Rectal smooth muscle tissue (tissue), 1 donor: ENCODE measurements at regions not wholly inside any gene's neighbourhood (a gene's known extent, or its start where the extent isn't known, plus 50 kb on each side); places are given as distances from the start of the nearest gene placed in this dataset.

ENCODE experiments used
- H3K27ac ChIP-seq: one replicate; pipeline ENCODE4 v1.7.0; 2013; ENCODE audit warnings: low read depth, low read length, inconsistent platforms
- H3K27me3 ChIP-seq: one replicate; pipeline ENCODE4 v1.7.0; 2013; ENCODE audit warnings: low read length; ENCODE audit not compliant: control insufficient read depth, insufficient read depth
- H3K36me3 ChIP-seq: one replicate; pipeline ENCODE4 v1.7.0; 2013; ENCODE audit warnings: low read length; ENCODE audit not compliant: control insufficient read depth, insufficient read depth
- H3K4me1 ChIP-seq: one replicate; pipeline ENCODE4 v1.7.0; 2013; ENCODE audit warnings: low read length; ENCODE audit not compliant: control insufficient read depth, insufficient read depth
- H3K4me3 ChIP-seq: one replicate; pipeline ENCODE4 v1.7.0; 2013; ENCODE audit warnings: low read length
- H3K9ac ChIP-seq: one replicate; pipeline ENCODE4 v1.7.0; 2013; ENCODE audit warnings: low read length

GRCh38 chrX:22325096-22325495 is 52.4 kb downstream of the CBLL2 start:
- Histone ChIP-seq H3K4me3 (no peak overlapping the region), H3K27ac (no peak overlapping the region), H3K9ac (no peak overlapping the region)

GRCh38 chrX:22329783-22330182 is 57.1 kb downstream of the CBLL2 start:
- H3K4me3 ChIP-seq = no peak overlapping the region
- no peak overlapping the region for H3K9ac ChIP-seq
- no peaks in the 10 kb centered on the region for H3K4me1 ChIP-seq
- no peaks in the 10 kb centered on the region for H3K36me3 ChIP-seq
- no peak overlapping the region for H3K27ac ChIP-seq
- no peaks in the 10 kb centered on the region for H3K27me3 ChIP-seq

More at GRCh38 chrX:22325096-22325495, 52.4 kb downstream of the CBLL2 start:
- no peaks in the 10 kb centered on the region for H3K36me3 ChIP-seq
- H3K4me1 ChIP-seq = no peaks in the 10 kb centered on the region
- H3K27me3 ChIP-seq = no peaks in the 10 kb centered on the region

- Histone ChIP-seq H3K36me3 (no peaks in the 10 kb centered on the region), H3K4me3 (no peak overlapping the region), H3K27ac (no peak overlapping the region), H3K4me1 (no peaks in the 10 kb centered on the region), H3K27me3 (no peaks in the 10 kb centered on the region), H3K9ac (no peak overlapping the region)
Observed at GRCh38 chrX:22338740-22339139, 66.0 kb downstream of the CBLL2 start.

GRCh38 chrX:22339459-22339858 is 66.7 kb downstream of the CBLL2 start:
- Histone ChIP-seq H3K4me3 (no peak overlapping the region), H3K4me1 (no peaks in the 10 kb centered on the region), H3K27me3 (no peaks in the 10 kb centered on the region), H3K27ac (no peak overlapping the region), H3K9ac (no peak overlapping the region), H3K36me3 (no peaks in the 10 kb centered on the region)

- H3K4me3 ChIP-seq = no peak overlapping the region
- no peaks in the 10 kb centered on the region for H3K4me1 ChIP-seq
- H3K36me3 ChIP-seq = no peaks in the 10 kb centered on the region
- no peak overlapping the region for H3K27ac ChIP-seq
- H3K9ac ChIP-seq = no peak overlapping the region
- no peaks in the 10 kb centered on the region for H3K27me3 ChIP-seq
Observed at GRCh38 chrX:22340022-22340616, 67.4 kb downstream of the CBLL2 start.

GRCh38 chrX:22343192-22343591 is 70.5 kb downstream of the CBLL2 start:
- Histone ChIP-seq H3K27ac (no peak overlapping the region), H3K9ac (no peak overlapping the region), H3K36me3 (no peaks in the 10 kb centered on the region), H3K4me1 (no peaks in the 10 kb centered on the region), H3K4me3 (no peak overlapping the region), H3K27me3 (no peaks in the 10 kb centered on the region)

- no peaks in the 10 kb centered on the region for H3K4me1 ChIP-seq
- H3K27ac ChIP-seq = no peak overlapping the region
- H3K4me3 ChIP-seq = no peak overlapping the region
- no peaks in the 10 kb centered on the region for H3K36me3 ChIP-seq
- H3K9ac ChIP-seq = no peak overlapping the region
- H3K27me3 ChIP-seq = no peaks in the 10 kb centered on the region
Observed at GRCh38 chrX:22345884-22346283, 73.2 kb downstream of the CBLL2 start.

- Histone ChIP-seq H3K36me3 (no peaks in the 10 kb centered on the region), H3K27ac (no peak overlapping the region), H3K4me3 (no peak overlapping the region), H3K4me1 (no peaks in the 10 kb centered on the region), H3K27me3 (no peaks in the 10 kb centered on the region), H3K9ac (no peak overlapping the region)
Observed at GRCh38 chrX:22347491-22347890, 74.8 kb downstream of the CBLL2 start.

- H3K36me3 ChIP-seq = no peaks in the 10 kb centered on the region
- no peaks in the 10 kb centered on the region for H3K27me3 ChIP-seq
- H3K9ac ChIP-seq = no peak overlapping the region
- no peak overlapping the region for H3K27ac ChIP-seq
- no peak overlapping the region for H3K4me3 ChIP-seq
- no peaks in the 10 kb centered on the region for H3K4me1 ChIP-seq
Observed at GRCh38 chrX:22349116-22349515, 76.4 kb downstream of the CBLL2 start.

GRCh38 chrX:22351076-22351475 is 78.4 kb downstream of the CBLL2 start:
- Histone ChIP-seq H3K9ac (no peak overlapping the region), H3K27ac (no peak overlapping the region), H3K36me3 (no peaks in the 10 kb centered on the region), H3K27me3 (no peaks in the 10 kb centered on the region), H3K4me1 (no peaks in the 10 kb centered on the region), H3K4me3 (no peak overlapping the region)

GRCh38 chrX:22351966-22352365 is 79.3 kb downstream of the CBLL2 start:
- Histone ChIP-seq H3K36me3 (no peaks in the 10 kb centered on the region), H3K4me3 (no peak overlapping the region), H3K27ac (no peak overlapping the region), H3K27me3 (no peaks in the 10 kb centered on the region), H3K9ac (no peak overlapping the region), H3K4me1 (no peaks in the 10 kb centered on the region)

- H3K4me3 ChIP-seq = no peak overlapping the region
- H3K36me3 ChIP-seq = no peaks in the 10 kb centered on the region
- H3K27ac ChIP-seq = no peak overlapping the region
- H3K9ac ChIP-seq = no peak overlapping the region
- no peaks in the 10 kb centered on the region for H3K27me3 ChIP-seq
- H3K4me1 ChIP-seq = no peaks in the 10 kb centered on the region
Observed at GRCh38 chrX:22357621-22358020, 84.9 kb downstream of the CBLL2 start.

GRCh38 chrX:22360129-22360528 is 87.4 kb downstream of the CBLL2 start:
- no peaks in the 10 kb centered on the region for H3K4me1 ChIP-seq
- H3K27me3 ChIP-seq = no peaks in the 10 kb centered on the region
- no peak overlapping the region for H3K9ac ChIP-seq
- no peak overlapping the region for H3K27ac ChIP-seq
- H3K4me3 ChIP-seq = no peak overlapping the region
- H3K36me3 ChIP-seq = no peaks in the 10 kb centered on the region
